Panc1 (cell line): ENCODE measurements at regions not wholly inside any gene's neighbourhood (a gene's known extent, or its start where the extent isn't known, plus 50 kb on each side); places are given as distances from the start of the nearest gene placed in this dataset.

ENCODE experiments used
- ATAC-seq: fragments of 200-7000 bp; cut with Tn5 transposase; 2 replicates; pipeline ENCODE4 v1.9.1; 2020; ENCODE audit warnings: mild to moderate bottlenecking, moderate library complexity
- BruUV-seq: library from RNA; stranded (reverse); fragments of 400-500 nt; replicated peaks from 2 replicates; lab custom pipeline; 2021; lab: Mats Ljungman, UMichigan
- CTCF ChIA-PET: fragments of 300-600 bp; sonication (Branson Sonifier 250); formaldehyde crosslinking; loops from one replicate; lab custom pipeline; 2022; ENCODE audit warnings: antibody characterized with exemption; lab: Charles Lee
- POLR2A ChIA-PET: fragments of 300-600 bp; sonication (Branson Sonifier 250); formaldehyde crosslinking; loops from one replicate; lab custom pipeline; 2022; ENCODE audit warnings: antibody characterized with exemption; lab: Charles Lee
- DNase-seq: peaks from one replicate; pipeline ENCODE4 v3.0.0-alpha.2; 2010; ENCODE audit warnings: low read depth, low spot score
- H3K27ac ChIP-seq: 2 replicates; pipeline ENCODE4 v1.5.1; 2011; ENCODE audit warnings: mild to moderate bottlenecking, low read length, inconsistent platforms
- H3K27me3 ChIP-seq: fragments of 200-500 bp; sonication (Bioruptor generic); 2 replicates; pipeline ENCODE4 v1.6.0; 2014; ENCODE audit warnings: low read length, inconsistent platforms; ENCODE audit not compliant: control insufficient read depth, insufficient read depth
- H3K36me3 ChIP-seq: fragments of 200-500 bp; sonication (Bioruptor generic); 2 replicates; pipeline ENCODE4 v1.5.1; 2014; ENCODE audit warnings: inconsistent platforms, mild to moderate bottlenecking, low read length, moderate library complexity; ENCODE audit not compliant: control insufficient read depth, insufficient read depth
- H3K4me1 ChIP-seq: 2 replicates; pipeline ENCODE4 v1.5.1; 2011; ENCODE audit warnings: inconsistent platforms, mild to moderate bottlenecking, low read length, moderate library complexity; ENCODE audit not compliant: control insufficient read depth, insufficient read depth
- H3K4me3 ChIP-seq, 2 experiments: 2 replicates each; pipeline ENCODE4 v1.5.1; 2011 to 2012; ENCODE audit warnings: low read depth in 2 of 2, low read length in 2 of 2, mild to moderate bottlenecking in 2 of 2, inconsistent platforms in 1 of 2, moderate library complexity in 1 of 2
- H3K9me3 ChIP-seq: fragments of 200-500 bp; sonication (Bioruptor generic); 2 replicates; pipeline ENCODE4 v1.5.1; 2014; ENCODE audit warnings: low read depth, mild to moderate bottlenecking, inconsistent platforms, low read length, moderate library complexity; ENCODE audit not compliant: control insufficient read depth, insufficient read depth
- POLR2AphosphoS5 ChIP-seq: IDR thresholded peaks from 2 replicates; pipeline ENCODE4 v1.6.1; 2012; ENCODE audit warnings: mild to moderate bottlenecking, low read depth, low read length, moderate library complexity
- SIN3A ChIP-seq: IDR thresholded peaks from 2 replicates; pipeline ENCODE4 v1.6.1; 2012; ENCODE audit warnings: low read depth, mild to moderate bottlenecking, low read length, moderate library complexity, borderline replicate concordance; ENCODE audit not compliant: insufficient read depth
- TCF7L2 ChIP-seq: IDR thresholded peaks from 2 replicates; pipeline ENCODE4 v1.6.1; 2011; ENCODE audit warnings: mild to moderate bottlenecking, low read depth, low read length, inconsistent platforms
- in situ Hi-C: cut with HindIII; loops from 2 replicates; pipeline ENCODE4 v1.10.0; 2016; ENCODE audit warnings: low sequenced_read_pairs, low pct_unique_long_range_greater_than_20kb
- intact Hi-C: fragments of 100-400 bp; cut with micrococcal nuclease; formaldehyde crosslinking; loops from one replicate; pipeline ENCODE4 v1.10.0; 2022; ENCODE audit not compliant: unreplicated experiment
- TF ChIP-seq, protein P1 (sequence below), 2 experiments: IDR thresholded peaks; 2 replicates each; pipeline ENCODE4 v1.6.1; 2011 to 2012; ENCODE audit warnings: low read depth in 2 of 2, control low read depth in 1 of 2, low read length in 1 of 2, mild to moderate bottlenecking in 1 of 2, moderate library complexity in 1 of 2; ENCODE audit not compliant: insufficient read depth in 1 of 2
- TF ChIP-seq, protein P2 (sequence below): fragments of 450-650 bp; IDR thresholded peaks from 2 replicates; pipeline ENCODE4 v1.5.1; 2017; ENCODE audit warnings: mild to moderate bottlenecking

DNA sequence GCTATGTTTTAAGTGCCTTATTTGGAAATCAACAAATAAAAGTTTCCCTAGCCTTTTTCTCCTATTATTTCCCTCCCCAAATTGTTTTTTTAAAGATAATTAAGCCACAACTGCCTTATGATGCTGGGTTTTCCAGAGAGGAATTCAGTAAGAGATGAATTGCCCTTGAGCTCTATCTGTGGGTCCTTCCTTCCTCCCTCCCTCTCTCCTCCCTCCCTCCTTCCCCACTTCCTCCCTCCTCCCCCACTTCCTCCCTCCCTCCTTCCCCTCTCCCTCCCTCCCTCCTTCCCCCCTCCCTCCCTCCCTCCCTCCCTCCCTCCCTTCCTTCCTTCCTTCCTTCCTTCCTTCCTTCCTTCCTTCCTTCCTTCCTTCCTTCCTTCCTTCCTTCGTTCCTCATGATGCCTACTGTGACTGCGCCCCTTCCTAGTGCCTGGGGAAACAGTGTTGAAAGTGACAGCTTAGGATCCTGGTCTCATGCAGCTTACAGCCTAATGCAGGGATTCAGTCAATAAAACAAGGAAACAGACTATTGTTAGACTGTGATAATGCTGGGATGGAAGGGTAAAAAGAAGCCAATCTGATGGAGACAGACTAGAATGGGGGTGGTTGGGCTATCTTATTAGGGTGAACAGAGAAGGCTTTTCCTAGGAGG lies 1417.1 kb downstream of the AACS start:
- Histone ChIP-seq H3K27me3 (no peaks in the 10 kb centered on the region), H3K4me1 (no peaks in the 10 kb centered on the region), H3K27ac (no peak overlapping the region), H3K4me3 (no peak overlapping the region), H3K9me3 (no peaks in the 10 kb centered on the region), H3K36me3 (no peaks in the 10 kb centered on the region)
- ATAC-seq (no peak), DNase-seq (no peak)
- intact Hi-C loops (no loop called here), in situ Hi-C loops (no loop called here)
- CTCF ChIA-PET = no interaction called here
- POLR2A ChIA-PET = interaction anchor here (0.7 kb wide), 1 partner anchor 532 kb away, joined by 4 read pairs; no protein-coding TSS in a partner anchor
- BruUV-seq = no TSS peak
- no peak for TF ChIP-seq POLR2AphosphoS5
- TF ChIP-seq, protein P1, sequence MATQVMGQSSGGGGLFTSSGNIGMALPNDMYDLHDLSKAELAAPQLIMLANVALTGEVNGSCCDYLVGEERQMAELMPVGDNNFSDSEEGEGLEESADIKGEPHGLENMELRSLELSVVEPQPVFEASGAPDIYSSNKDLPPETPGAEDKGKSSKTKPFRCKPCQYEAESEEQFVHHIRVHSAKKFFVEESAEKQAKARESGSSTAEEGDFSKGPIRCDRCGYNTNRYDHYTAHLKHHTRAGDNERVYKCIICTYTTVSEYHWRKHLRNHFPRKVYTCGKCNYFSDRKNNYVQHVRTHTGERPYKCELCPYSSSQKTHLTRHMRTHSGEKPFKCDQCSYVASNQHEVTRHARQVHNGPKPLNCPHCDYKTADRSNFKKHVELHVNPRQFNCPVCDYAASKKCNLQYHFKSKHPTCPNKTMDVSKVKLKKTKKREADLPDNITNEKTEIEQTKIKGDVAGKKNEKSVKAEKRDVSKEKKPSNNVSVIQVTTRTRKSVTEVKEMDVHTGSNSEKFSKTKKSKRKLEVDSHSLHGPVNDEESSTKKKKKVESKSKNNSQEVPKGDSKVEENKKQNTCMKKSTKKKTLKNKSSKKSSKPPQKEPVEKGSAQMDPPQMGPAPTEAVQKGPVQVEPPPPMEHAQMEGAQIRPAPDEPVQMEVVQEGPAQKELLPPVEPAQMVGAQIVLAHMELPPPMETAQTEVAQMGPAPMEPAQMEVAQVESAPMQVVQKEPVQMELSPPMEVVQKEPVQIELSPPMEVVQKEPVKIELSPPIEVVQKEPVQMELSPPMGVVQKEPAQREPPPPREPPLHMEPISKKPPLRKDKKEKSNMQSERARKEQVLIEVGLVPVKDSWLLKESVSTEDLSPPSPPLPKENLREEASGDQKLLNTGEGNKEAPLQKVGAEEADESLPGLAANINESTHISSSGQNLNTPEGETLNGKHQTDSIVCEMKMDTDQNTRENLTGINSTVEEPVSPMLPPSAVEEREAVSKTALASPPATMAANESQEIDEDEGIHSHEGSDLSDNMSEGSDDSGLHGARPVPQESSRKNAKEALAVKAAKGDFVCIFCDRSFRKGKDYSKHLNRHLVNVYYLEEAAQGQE (IDR thresholded peaks at IDR 0.05; ENCODE audit: insufficient read depth in 1 of 2, low read depth in 2 of 2, low read length in 1 of 2) = no peak
- TF ChIP-seq TCF7L2 = no peak
- TF ChIP-seq SIN3A = no peak
- TF ChIP-seq, protein P2, sequence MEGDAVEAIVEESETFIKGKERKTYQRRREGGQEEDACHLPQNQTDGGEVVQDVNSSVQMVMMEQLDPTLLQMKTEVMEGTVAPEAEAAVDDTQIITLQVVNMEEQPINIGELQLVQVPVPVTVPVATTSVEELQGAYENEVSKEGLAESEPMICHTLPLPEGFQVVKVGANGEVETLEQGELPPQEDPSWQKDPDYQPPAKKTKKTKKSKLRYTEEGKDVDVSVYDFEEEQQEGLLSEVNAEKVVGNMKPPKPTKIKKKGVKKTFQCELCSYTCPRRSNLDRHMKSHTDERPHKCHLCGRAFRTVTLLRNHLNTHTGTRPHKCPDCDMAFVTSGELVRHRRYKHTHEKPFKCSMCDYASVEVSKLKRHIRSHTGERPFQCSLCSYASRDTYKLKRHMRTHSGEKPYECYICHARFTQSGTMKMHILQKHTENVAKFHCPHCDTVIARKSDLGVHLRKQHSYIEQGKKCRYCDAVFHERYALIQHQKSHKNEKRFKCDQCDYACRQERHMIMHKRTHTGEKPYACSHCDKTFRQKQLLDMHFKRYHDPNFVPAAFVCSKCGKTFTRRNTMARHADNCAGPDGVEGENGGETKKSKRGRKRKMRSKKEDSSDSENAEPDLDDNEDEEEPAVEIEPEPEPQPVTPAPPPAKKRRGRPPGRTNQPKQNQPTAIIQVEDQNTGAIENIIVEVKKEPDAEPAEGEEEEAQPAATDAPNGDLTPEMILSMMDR = no peak

GRCh38 chr12:126483145-126484068 lies 1418.2 kb downstream of the AACS start:
- intact Hi-C loops = no loop called here
- ATAC-seq (0 out of 2 replicates have a peak, but pooled peaks have one; percentile 65), DNase-seq (no peak)
- ChIA-PET CTCF (no interaction called here), POLR2A (interaction anchor here (0.7 kb wide), 1 partner anchor 531 kb away, joined by 4 read pairs; no protein-coding TSS in a partner anchor)
- no peaks in the 10 kb centered on the region for H3K36me3 ChIP-seq
- H3K4me3 ChIP-seq = no peak overlapping the region
- TF ChIP-seq, protein P2 = no peak
- no peak for TF ChIP-seq TCF7L2
- H3K27me3 ChIP-seq = no peaks in the 10 kb centered on the region
- H3K9me3 ChIP-seq = no peaks in the 10 kb centered on the region
- in situ Hi-C loops = no loop called here
- no peak overlapping the region for H3K27ac ChIP-seq
- no peaks in the 10 kb centered on the region for H3K4me1 ChIP-seq
- BruUV-seq = no TSS peak
